H9 (cell line): ENCODE measurements at regions not wholly inside any gene's neighbourhood (a gene's known extent, or its start where the extent isn't known, plus 50 kb on each side); places are given as distances from the start of the nearest gene placed in this dataset.

Source experiments
- DNase-seq: peaks from one replicate; pipeline ENCODE4 v3.0.0-alpha.2; 2017
- H2AFZ ChIP-seq: one replicate; pipeline ENCODE4 v1.6.1; 2013; ENCODE audit warnings: mild to moderate bottlenecking, low read length, control low read depth, moderate library complexity
- H2AK5ac ChIP-seq: 2 replicates; pipeline ENCODE4 v1.6.1; 2013; ENCODE audit warnings: low read length, control low read depth, mixed read lengths; ENCODE audit not compliant: insufficient read length
- H2BK120ac ChIP-seq: one replicate; pipeline ENCODE4 v1.6.1; 2013; ENCODE audit warnings: low read depth, mild to moderate bottlenecking, low read length, control low read depth, inconsistent platforms; ENCODE audit not compliant: poor library complexity, severe bottlenecking
- H2BK12ac ChIP-seq: 2 replicates; pipeline ENCODE4 v1.6.1; 2013; ENCODE audit warnings: low read length, control low read depth, mixed read lengths, low read depth; ENCODE audit not compliant: insufficient read length
- H2BK15ac ChIP-seq: 2 replicates; pipeline ENCODE4 v1.6.1; 2013; ENCODE audit warnings: low read depth, low read length, control low read depth
- H2BK20ac ChIP-seq: one replicate; pipeline ENCODE4 v1.6.1; 2013; ENCODE audit warnings: low read depth, mild to moderate bottlenecking, low read length, control low read depth, inconsistent platforms; ENCODE audit not compliant: poor library complexity, severe bottlenecking
- H2BK5ac ChIP-seq: 2 replicates; pipeline ENCODE4 v1.6.1; 2013; ENCODE audit warnings: low read length, control low read depth, mixed read lengths; ENCODE audit not compliant: insufficient read length
- H3K14ac ChIP-seq: 2 replicates; pipeline ENCODE4 v1.6.1; 2013; ENCODE audit warnings: low read length, control low read depth; ENCODE audit not compliant: insufficient read depth
- H3K18ac ChIP-seq: 2 replicates; pipeline ENCODE4 v1.6.1; 2013; ENCODE audit warnings: low read depth, mild to moderate bottlenecking, mixed read lengths, low read length, control low read depth; ENCODE audit not compliant: insufficient read length
- H3K23ac ChIP-seq: 2 replicates; pipeline ENCODE4 v1.6.1; 2013; ENCODE audit warnings: low read length, control low read depth, mixed read lengths, low read depth; ENCODE audit not compliant: insufficient read length
- H3K23me2 ChIP-seq: 2 replicates; pipeline ENCODE4 v1.6.1; 2013; ENCODE audit warnings: low read depth, mild to moderate bottlenecking, mixed read lengths, low read length, control low read depth; ENCODE audit not compliant: insufficient read length, poor library complexity, severe bottlenecking
- H3K27ac ChIP-seq: 2 replicates; pipeline ENCODE4 v1.5.1; 2013; ENCODE audit warnings: low read length, control low read depth, mixed read lengths, low read depth; ENCODE audit not compliant: insufficient read length
- H3K27me3 ChIP-seq: 2 replicates; pipeline ENCODE4 v1.6.1; 2013; ENCODE audit warnings: low read length, control low read depth, inconsistent platforms; ENCODE audit not compliant: insufficient read depth
- H3K4ac ChIP-seq: 2 replicates; pipeline ENCODE4 v1.6.1; 2013; ENCODE audit warnings: low read depth, mild to moderate bottlenecking, control low read depth, inconsistent platforms, low read length, moderate library complexity
- H3K4me1 ChIP-seq: 2 replicates; pipeline ENCODE4 v1.6.1; 2013; ENCODE audit warnings: low read length, control low read depth, inconsistent platforms; ENCODE audit not compliant: insufficient read depth
- H3K4me2 ChIP-seq: 2 replicates; pipeline ENCODE4 v1.6.1; 2013; ENCODE audit warnings: low read length, control low read depth, mixed read lengths; ENCODE audit not compliant: insufficient read length, insufficient read depth
- H3K56ac ChIP-seq: 2 replicates; pipeline ENCODE4 v1.6.1; 2013; ENCODE audit warnings: low read depth, mild to moderate bottlenecking, mixed read lengths, low read length, control low read depth; ENCODE audit not compliant: insufficient read length
- H3K79me1 ChIP-seq: 2 replicates; pipeline ENCODE4 v1.6.1; 2013; ENCODE audit warnings: low read depth, mild to moderate bottlenecking, moderate library complexity, low read length, control low read depth, inconsistent platforms; ENCODE audit not compliant: insufficient read depth, poor library complexity, severe bottlenecking
- H3K79me2 ChIP-seq: 2 replicates; pipeline ENCODE4 v1.6.1; 2013; ENCODE audit warnings: low read length, control low read depth, inconsistent platforms; ENCODE audit not compliant: insufficient read depth
- H3K9ac ChIP-seq: 2 replicates; pipeline ENCODE4 v1.6.1; 2013; ENCODE audit warnings: low read length, control low read depth, mixed read lengths; ENCODE audit not compliant: insufficient read length; ENCODE audit errors: extremely low read depth
- H3K9me3 ChIP-seq: one replicate; pipeline ENCODE4 v1.6.1; 2013; ENCODE audit warnings: low read depth, low read length, inconsistent platforms; ENCODE audit not compliant: control insufficient read depth
- H3T11ph ChIP-seq: one replicate; pipeline ENCODE4 v1.6.1; 2013; ENCODE audit warnings: mild to moderate bottlenecking, low read length, control low read depth, inconsistent platforms
- H4K20me1 ChIP-seq: one replicate; pipeline ENCODE4 v1.6.1; 2013; ENCODE audit not compliant: control insufficient read depth, insufficient read length, insufficient read depth
- H4K5ac ChIP-seq: 2 replicates; pipeline ENCODE4 v1.6.1; 2013; ENCODE audit warnings: low read depth, mild to moderate bottlenecking, mixed read lengths, low read length, control low read depth; ENCODE audit not compliant: insufficient read length
- H4K8ac ChIP-seq: replicated peaks from 2 replicates; pipeline ENCODE4 v1.6.1; 2013; ENCODE audit warnings: low read length, control low read depth, mixed read lengths, low read depth; ENCODE audit not compliant: insufficient read length
- H4K91ac ChIP-seq: 2 replicates; pipeline ENCODE4 v1.6.1; 2013; ENCODE audit warnings: low read depth, mild to moderate bottlenecking, moderate library complexity, mixed read lengths, low read length, control low read depth; ENCODE audit not compliant: insufficient read length
- H3K27ac Mint-ChIP-seq, 3 experiments: 2 replicates in 2 of 3; 3 replicates in 1 of 3; pipeline ENCODE4 v1.8.0; 2020 to 2021; ENCODE audit warnings: mixed read lengths in 3 of 3, mild to moderate bottlenecking in 1 of 3, moderate library complexity in 1 of 3
- H3K27me3 Mint-ChIP-seq: 2 replicates; pipeline ENCODE4 v1.8.0; 2021; ENCODE audit warnings: low read depth, mild to moderate bottlenecking, moderate library complexity, mixed read lengths
- H3K36me3 Mint-ChIP-seq, 3 experiments: 2 replicates in 2 of 3; 3 replicates in 1 of 3; pipeline ENCODE4 v1.8.0; 2020 to 2021; ENCODE audit warnings: low read depth in 3 of 3, mixed read lengths in 3 of 3; ENCODE audit not compliant: insufficient read depth in 1 of 3
- H3K4me1 Mint-ChIP-seq, 2 experiments: 2 replicates each; pipeline ENCODE4 v1.8.0; 2020; ENCODE audit warnings: mixed read lengths in 2 of 2
- H3K4me3 Mint-ChIP-seq, 2 experiments: 2 replicates in 1 of 2; 3 replicates in 1 of 2; pipeline ENCODE4 v1.8.0; 2020 to 2021; ENCODE audit warnings: mild to moderate bottlenecking in 2 of 2, mixed read lengths in 2 of 2, moderate library complexity in 1 of 2
- H3K9me3 Mint-ChIP-seq, 2 experiments: 2 replicates in 1 of 2; 3 replicates in 1 of 2; pipeline ENCODE4 v1.8.0; 2020; ENCODE audit warnings: mild to moderate bottlenecking in 2 of 2, mixed read lengths in 2 of 2, moderate library complexity in 1 of 2
- CTCF ChIP-seq: fragments of 200-600 bp; sonication (generic); conservative IDR thresholded peaks from 3 replicates; pipeline ENCODE4 v1.8.0; 2021; ENCODE audit warnings: antibody characterized with exemption, mild to moderate bottlenecking
- WGBS: extraction: QIAGEN DNeasy Blood & Tissue Kit; methylation state at CpG from one replicate; pipeline ENCODE4 v1.1.7; 2013; ENCODE audit warnings: missing lambda C conversion rate, low lambda C conversion rate, mixed read lengths; ENCODE audit not compliant: insufficient read length; ENCODE audit errors: extremely low coverage; 5-methylcytosine and 5-hydroxymethylcytosine counted together

DNA sequence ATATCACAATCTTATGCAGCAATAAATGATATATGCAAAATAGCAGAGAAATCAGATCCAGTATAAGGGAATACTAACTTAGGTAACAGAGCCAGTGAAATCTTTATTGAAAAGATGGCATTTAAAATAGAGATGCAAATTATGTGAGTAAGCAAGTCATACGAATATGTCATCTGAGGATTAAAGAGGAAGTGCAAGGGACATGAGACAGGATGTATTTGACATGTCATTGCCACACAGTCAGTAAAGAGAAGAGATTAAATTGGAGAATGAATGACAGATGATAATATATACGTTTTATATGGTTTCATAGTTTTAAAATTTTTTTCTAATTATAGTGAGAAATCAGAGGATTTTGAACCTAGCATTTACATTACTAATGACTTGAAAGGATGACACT is 426.4 kb downstream of the SLITRK5 start:
- DNase-seq = no peak
- no peak overlapping the region for H4K5ac ChIP-seq
- no peak overlapping the region for H2AK5ac ChIP-seq
- no peak overlapping the region for H3K14ac ChIP-seq
- H2BK15ac ChIP-seq = no peak overlapping the region
- no peak overlapping the region for H3K27ac Mint-ChIP-seq
- H3K9ac ChIP-seq = no peak overlapping the region
- H3K27ac ChIP-seq = no peak overlapping the region
- H3K27me3 ChIP-seq = no peaks in the 10 kb centered on the region
- no peaks in the 10 kb centered on the region for H3K79me1 ChIP-seq
- no peaks in the 10 kb centered on the region for H3K23me2 ChIP-seq
- no peak overlapping the region for H3K23ac ChIP-seq
- H3T11ph ChIP-seq = no peak overlapping the region
- no peak overlapping the region for H3K56ac ChIP-seq
- no peak overlapping the region for H2BK20ac ChIP-seq
- no peak overlapping the region for H3K4me2 ChIP-seq
- H3K18ac ChIP-seq = no peak overlapping the region
- TF ChIP-seq CTCF = no peak
- no peaks in the 10 kb centered on the region for H3K27me3 Mint-ChIP-seq
- no peaks in the 10 kb centered on the region for H4K20me1 ChIP-seq
- no peaks in the 10 kb centered on the region for H3K4me1 ChIP-seq
- H2BK12ac ChIP-seq = no peak overlapping the region
- no peak overlapping the region for H2BK5ac ChIP-seq
- peaks cover 0 to 2% of the 10 kb centered on the region in 2 experiments; a peak in 3 of 5 replicates for H3K9me3 Mint-ChIP-seq
- WGBS = no CpG with 5 or more reads among the region's 2 CpGs
- no peak overlapping the region for H2BK120ac ChIP-seq
- H4K91ac ChIP-seq = no peak overlapping the region
- no peaks in the 10 kb centered on the region for H3K4me1 Mint-ChIP-seq
- peaks cover 0 to 7% (median 0%) of the 10 kb centered on the region in 3 experiments; a peak in 3 of 7 replicates for H3K36me3 Mint-ChIP-seq
- no peaks in the 10 kb centered on the region for H3K79me2 ChIP-seq
- no peaks in the 10 kb centered on the region for H3K9me3 ChIP-seq
- no peak overlapping the region for H3K4ac ChIP-seq
- H4K8ac ChIP-seq = no peak overlapping the region
- no peak overlapping the region for H3K4me3 Mint-ChIP-seq
- H2AFZ ChIP-seq = no peak overlapping the region
